Activated CD4-positive, alpha-beta T cell treated with anti-CD3 and anti-CD28 coated beads, Interleukin-10, Interleukin-2, amounts not matched to agents 100 ng/mL and 50 ng/mL, durations not matched to agents 16 hours and 8 hours (primary cell): ENCODE measurements at regions not wholly inside any gene's neighbourhood (a gene's known extent, or its start where the extent isn't known, plus 50 kb on each side); places are given as distances from the start of the nearest gene placed in this dataset.
"Not testable (repeated sequence)": the region's sequence is repeated elsewhere in the genome, so short reads cannot be mapped to it uniquely, and the experiment has no call there.

Experiments used
- DNase-seq: peaks from one replicate; pipeline ENCODE4 v3.0.0-alpha.2; 2020

- no peak for DNase-seq
These were observed 69.7 kb downstream of the CMAS start for GRCh38 chr12:22115711-22116110.

GRCh38 chr12:22116376-22116775 lies 70.4 kb downstream of the CMAS start:
- no peak for DNase-seq

GRCh38 chr12:22117563-22118237 lies 71.7 kb downstream of the CMAS start:
- DNase-seq: no peak

GRCh38 chr12:22118238-22118790 lies 72.3 kb downstream of the CMAS start:
- no peak for DNase-seq

- DNase-seq: no peak
These were observed 75.2 kb downstream of the CMAS start for GRCh38 chr12:22121224-22121623.

GRCh38 chr12:22122359-22122758 lies 76.3 kb downstream of the CMAS start:
- DNase-seq: no peak

- DNase-seq: no peak
These were observed 79.0 kb downstream of the CMAS start for GRCh38 chr12:22124987-22125386.

GRCh38 chr12:22126101-22126500 lies 80.1 kb downstream of the CMAS start:
- DNase-seq: peak; percentile 3

GRCh38 chr12:22126758-22127157 lies 80.7 kb downstream of the CMAS start:
- DNase-seq: no peak

- peak; percentile 14 for DNase-seq
These were observed 84.7 kb downstream of the CMAS start for GRCh38 chr12:22130671-22131070.

- DNase-seq: not testable (repeated sequence)
These were observed 90.6 kb downstream of the CMAS start for GRCh38 chr12:22136604-22137117.
